ENCODE measurements at regions not wholly inside any gene's neighbourhood (a gene's known extent, or its start where the extent isn't known, plus 50 kb on each side); places are given as distances from the start of the nearest gene placed in this dataset.

GRCh38 chrX:122154019-122154418 lies 1030.1 kb upstream of the GRIA3 start:
- no peak for TF ChIP-seq CTCF (IDR thresholded peaks at IDR 0.05; ENCODE audit: low read length, missing control alignments)
- H3K4me3 ChIP-seq (replicated peaks; ENCODE audit: low read depth, low read length): no peak overlapping the region
- DNase-seq (ENCODE audit: low read depth): no peak

- no peak overlapping the region for H3K4me3 ChIP-seq (replicated peaks; ENCODE audit: low read depth, low read length)
- DNase-seq (ENCODE audit: low read depth): no peak
- TF ChIP-seq CTCF (IDR thresholded peaks at IDR 0.05; ENCODE audit: low read length, missing control alignments): no peak
Measured at GRCh38 chrX:122168241-122168640, 1015.8 kb upstream of the GRIA3 start.

- H3K4me3 ChIP-seq (replicated peaks; ENCODE audit: low read depth, low read length): no peak overlapping the region
- DNase-seq (ENCODE audit: low read depth): no peak
- TF ChIP-seq CTCF (IDR thresholded peaks at IDR 0.05; ENCODE audit: low read length, missing control alignments): no peak
Measured at GRCh38 chrX:122184791-122185190, 999.3 kb upstream of the GRIA3 start.

GRCh38 chrX:122187069-122187713 lies 996.9 kb upstream of the GRIA3 start:
- TF ChIP-seq CTCF (IDR thresholded peaks at IDR 0.05; ENCODE audit: low read length, missing control alignments): no peak
- no peak overlapping the region for H3K4me3 ChIP-seq (replicated peaks; ENCODE audit: low read depth, low read length)
- no peak for DNase-seq (ENCODE audit: low read depth)

- DNase-seq (ENCODE audit: low read depth): peak; percentile 1
- TF ChIP-seq CTCF (IDR thresholded peaks at IDR 0.05; ENCODE audit: low read length, missing control alignments): no peak
- H3K4me3 ChIP-seq (replicated peaks; ENCODE audit: low read depth, low read length): no peak overlapping the region
Measured at GRCh38 chrX:122188751-122189150, 995.3 kb upstream of the GRIA3 start.

- no peak for TF ChIP-seq CTCF (IDR thresholded peaks at IDR 0.05; ENCODE audit: low read length, missing control alignments)
- no peak overlapping the region for H3K4me3 ChIP-seq (replicated peaks; ENCODE audit: low read depth, low read length)
- no peak for DNase-seq (ENCODE audit: low read depth)
Measured at GRCh38 chrX:122196343-122196742, 987.7 kb upstream of the GRIA3 start.

GRCh38 chrX:122203399-122203798 lies 980.7 kb upstream of the GRIA3 start:
- DNase-seq (ENCODE audit: low read depth): no peak
- no peak overlapping the region for H3K4me3 ChIP-seq (replicated peaks; ENCODE audit: low read depth, low read length)
- no peak for TF ChIP-seq CTCF (IDR thresholded peaks at IDR 0.05; ENCODE audit: low read length, missing control alignments)

Measured in fibroblast of pulmonary artery (primary cell).